IgD-negative memory B cell (primary cell): ENCODE measurements at regions not wholly inside any gene's neighbourhood (a gene's known extent, or its start where the extent isn't known, plus 50 kb on each side); places are given as distances from the start of the nearest gene placed in this dataset.

ENCODE experiments used
- H3K27ac Mint-ChIP-seq, 3 donors: one replicate each; pipeline ENCODE4 v1.8.0; 2020 to 2022; ENCODE audit warnings: mild to moderate bottlenecking in 3 of 3, mixed read lengths in 3 of 3, moderate library complexity in 1 of 3
- H3K27me3 Mint-ChIP-seq: one replicate; pipeline ENCODE4 v1.8.0; 2021; ENCODE audit warnings: mixed read lengths
- H3K36me3 Mint-ChIP-seq: one replicate; pipeline ENCODE4 v1.8.0; 2020; ENCODE audit warnings: mild to moderate bottlenecking, mixed read lengths
- H3K4me1 Mint-ChIP-seq, 3 donors: one replicate each; pipeline ENCODE4 v1.8.0; 2020 to 2022; ENCODE audit warnings: mixed read lengths in 3 of 3, mild to moderate bottlenecking in 1 of 3
- H3K4me3 Mint-ChIP-seq, 4 donors: one replicate each; pipeline ENCODE4 v1.8.0; 2020 to 2022; ENCODE audit warnings: mild to moderate bottlenecking in 4 of 4, mixed read lengths in 4 of 4, moderate library complexity in 3 of 4
- H3K9me3 Mint-ChIP-seq, 3 donors: one replicate each; pipeline ENCODE4 v1.8.0; 2020 to 2021; ENCODE audit warnings: mixed read lengths in 3 of 3, mild to moderate bottlenecking in 1 of 3

DNA sequence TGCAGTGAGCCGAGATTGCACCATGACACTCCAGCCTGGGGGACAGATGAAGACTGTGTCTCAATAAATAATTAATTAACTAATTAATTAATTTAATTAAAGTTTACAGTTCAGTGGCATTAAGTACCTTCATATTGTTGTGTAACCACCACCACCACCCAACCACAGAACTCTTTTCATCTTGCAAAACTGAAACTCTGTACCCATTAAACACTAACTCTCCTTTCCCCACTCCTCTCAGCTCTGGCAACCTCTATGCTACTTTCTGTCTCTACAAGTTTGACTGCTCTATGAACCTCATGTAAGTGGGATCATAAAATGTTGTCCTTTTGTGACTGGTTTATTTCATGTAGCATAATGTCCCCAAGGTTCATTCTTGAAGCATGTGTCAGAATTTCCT lies 259.3 kb upstream of the MDFIC2 start:
- H3K27ac Mint-ChIP-seq = no peak overlapping the region
- no peak overlapping the region for H3K4me3 Mint-ChIP-seq
- H3K36me3 Mint-ChIP-seq = no peaks in the 10 kb centered on the region
- no peaks in the 10 kb centered on the region for H3K9me3 Mint-ChIP-seq
- no peaks in the 10 kb centered on the region for H3K27me3 Mint-ChIP-seq
- no peaks in the 10 kb centered on the region for H3K4me1 Mint-ChIP-seq

DNA sequence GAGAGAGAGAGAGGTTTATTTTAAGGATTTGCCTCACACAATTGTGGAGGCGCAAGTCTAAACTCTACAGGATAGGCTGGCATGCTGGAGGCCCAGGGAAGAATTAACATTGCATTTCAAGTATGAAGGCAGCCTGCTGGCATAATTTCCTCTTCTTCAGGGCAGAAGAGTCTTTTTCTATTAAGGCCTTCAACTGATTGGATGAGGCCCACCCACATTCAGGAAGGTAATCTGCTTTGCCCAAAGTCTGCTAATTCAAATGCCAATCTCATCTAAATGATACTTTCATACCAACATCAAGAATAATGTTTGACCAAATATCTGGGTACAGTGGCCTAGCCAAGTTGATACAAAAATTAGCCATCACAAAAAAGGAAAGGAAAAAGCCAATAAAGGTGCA lies 258.1 kb upstream of the MDFIC2 start:
- Mint-ChIP-seq H3K27ac (no peak overlapping the region), H3K36me3 (no peaks in the 10 kb centered on the region), H3K4me3 (no peak overlapping the region), H3K27me3 (no peaks in the 10 kb centered on the region), H3K9me3 (no peaks in the 10 kb centered on the region), H3K4me1 (no peaks in the 10 kb centered on the region)

DNA sequence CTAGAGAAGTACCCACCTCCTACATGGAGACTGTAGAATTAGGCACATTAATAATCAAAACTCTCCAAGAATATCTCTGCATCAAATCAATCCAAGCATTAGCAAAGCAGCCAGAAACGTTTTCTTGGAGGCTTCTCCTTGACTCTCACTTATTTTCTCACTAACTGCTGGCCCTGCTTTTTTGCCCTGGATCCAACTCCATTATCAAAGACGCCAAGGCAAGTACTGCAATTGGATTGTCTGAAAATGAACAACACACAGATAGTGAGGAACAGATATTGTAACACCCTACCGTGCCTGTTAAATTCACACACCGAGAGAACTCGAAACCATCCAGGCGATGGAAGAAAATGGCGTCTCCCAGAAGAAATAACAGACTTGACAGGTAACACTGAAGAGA lies 256.2 kb upstream of the MDFIC2 start:
- Mint-ChIP-seq H3K4me1 (no peaks in the 10 kb centered on the region), H3K27me3 (no peaks in the 10 kb centered on the region), H3K4me3 (no peak overlapping the region), H3K36me3 (no peaks in the 10 kb centered on the region), H3K27ac (no peak overlapping the region), H3K9me3 (no peaks in the 10 kb centered on the region)

DNA sequence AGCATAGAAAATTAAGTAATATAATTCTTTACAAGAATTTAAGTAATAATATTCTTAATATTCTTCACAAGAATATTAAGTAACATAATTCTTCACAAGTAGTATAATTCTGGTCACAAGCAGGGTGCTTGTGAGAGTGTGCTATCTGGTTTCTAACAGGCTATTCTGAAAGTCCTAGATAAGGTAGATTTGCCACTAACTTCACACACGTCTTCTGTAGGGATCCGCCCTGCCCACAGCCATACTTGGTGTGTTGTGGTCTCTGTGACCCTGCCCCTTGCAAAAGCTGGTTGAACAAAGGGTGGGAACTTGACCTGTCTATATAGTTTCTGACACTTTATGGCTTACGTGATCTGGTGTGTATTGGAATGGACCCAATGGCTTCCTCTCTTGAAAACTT lies 253.4 kb upstream of the MDFIC2 start:
- Mint-ChIP-seq H3K36me3 (no peaks in the 10 kb centered on the region), H3K27ac (no peak overlapping the region), H3K4me1 (no peaks in the 10 kb centered on the region), H3K27me3 (peaks cover 4% of the 10 kb centered on the region), H3K9me3 (peaks cover 0 to 5% (median 0%) of the 10 kb centered on the region in 3 donors), H3K4me3 (no peak overlapping the region)

DNA sequence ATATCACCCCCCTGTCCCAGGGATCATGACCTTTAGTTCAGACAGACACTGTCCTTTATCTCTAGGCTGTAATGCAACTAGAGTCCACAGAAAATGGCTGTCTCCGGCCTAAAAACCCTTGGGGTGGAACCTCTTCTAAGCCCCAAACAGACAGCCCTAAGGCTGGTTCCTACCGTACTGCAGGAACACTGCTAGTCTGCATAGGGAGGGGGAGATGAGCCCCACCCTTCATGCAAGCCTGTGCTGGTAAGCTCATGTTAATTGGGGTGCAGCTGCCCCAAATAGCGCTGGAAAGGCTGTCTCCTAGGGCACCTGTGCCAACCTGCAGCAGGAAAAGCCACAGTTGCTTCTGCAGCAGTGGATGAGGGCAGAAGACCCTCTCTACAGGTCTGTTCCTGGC lies 252.1 kb upstream of the MDFIC2 start:
- no peaks in the 10 kb centered on the region for H3K4me1 Mint-ChIP-seq
- H3K27me3 Mint-ChIP-seq = peaks cover 4% of the 10 kb centered on the region
- H3K36me3 Mint-ChIP-seq = no peaks in the 10 kb centered on the region
- H3K27ac Mint-ChIP-seq = no peak overlapping the region
- H3K4me3 Mint-ChIP-seq = no peak overlapping the region
- H3K9me3 Mint-ChIP-seq = peaks cover 0 to 5% (median 0%) of the 10 kb centered on the region in 3 donors

DNA sequence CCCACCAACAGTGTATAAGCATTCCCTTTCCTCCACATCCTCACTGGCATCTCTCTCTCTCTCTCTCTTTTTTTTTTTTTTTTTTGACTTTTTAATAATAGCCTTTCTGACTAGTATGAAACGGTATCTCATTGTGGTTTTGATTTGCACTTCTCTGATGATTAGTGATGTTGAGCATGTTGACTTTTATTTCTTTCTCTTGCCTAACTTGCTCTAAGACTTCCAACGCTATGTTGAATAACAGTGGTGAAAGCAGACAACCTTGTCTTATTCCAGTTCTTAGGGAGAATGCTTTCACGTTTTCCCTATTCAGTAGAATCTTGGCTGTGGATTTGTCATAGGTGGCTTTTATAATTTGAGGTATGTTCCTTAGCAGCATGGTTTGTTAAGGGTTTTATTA lies 249.4 kb upstream of the MDFIC2 start:
- H3K4me3 Mint-ChIP-seq = no peak overlapping the region
- H3K27me3 Mint-ChIP-seq = peaks cover 4% of the 10 kb centered on the region
- no peaks in the 10 kb centered on the region for H3K4me1 Mint-ChIP-seq
- H3K36me3 Mint-ChIP-seq = no peaks in the 10 kb centered on the region
- peaks cover 0 to 5% (median 0%) of the 10 kb centered on the region in 3 donors for H3K9me3 Mint-ChIP-seq
- H3K27ac Mint-ChIP-seq = no peak overlapping the region

DNA sequence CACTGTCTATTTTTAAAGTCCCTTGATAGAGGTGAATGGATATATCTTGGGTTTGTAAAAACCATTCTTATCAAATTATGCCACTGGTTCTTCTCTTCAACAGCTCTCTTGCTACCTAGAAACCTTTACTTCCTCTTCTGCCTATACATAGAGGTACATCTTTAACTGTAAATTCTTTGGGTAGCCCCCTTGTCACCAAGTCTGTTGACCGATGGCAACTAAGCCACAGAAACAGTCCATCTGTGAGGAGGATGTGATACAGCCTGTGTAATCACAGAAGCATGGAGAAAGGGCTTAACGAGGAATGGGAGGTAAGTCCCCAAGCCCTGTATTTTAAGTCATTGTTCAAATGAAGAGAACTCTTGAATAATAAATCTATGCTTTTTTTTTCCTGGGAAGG lies 246.5 kb upstream of the MDFIC2 start:
- peaks cover 0 to 5% (median 0%) of the 10 kb centered on the region in 3 donors for H3K9me3 Mint-ChIP-seq
- no peak overlapping the region for H3K27ac Mint-ChIP-seq
- H3K27me3 Mint-ChIP-seq = peaks cover 4% of the 10 kb centered on the region
- H3K4me1 Mint-ChIP-seq = no peaks in the 10 kb centered on the region
- H3K36me3 Mint-ChIP-seq = no peaks in the 10 kb centered on the region
- H3K4me3 Mint-ChIP-seq = no peak overlapping the region

DNA sequence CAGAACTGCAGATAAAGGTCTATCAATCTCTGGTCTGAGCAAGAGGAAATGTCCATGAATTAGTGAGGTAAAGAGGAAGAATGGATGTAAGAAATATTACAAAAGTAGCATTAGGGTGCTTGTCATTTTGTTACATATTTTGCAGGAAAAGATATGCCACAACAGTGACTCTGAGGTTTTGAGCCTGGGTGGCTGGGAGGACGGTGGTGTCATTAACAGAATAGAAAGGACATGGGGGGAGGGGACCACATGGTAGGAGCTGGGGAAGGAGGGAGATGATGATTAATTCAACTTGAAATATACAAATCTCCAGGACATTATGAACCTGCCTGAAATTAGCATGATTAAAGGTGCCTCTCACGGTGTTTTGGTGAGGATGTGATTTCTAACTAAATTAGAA lies 245.5 kb upstream of the MDFIC2 start:
- Mint-ChIP-seq H3K27ac (no peak overlapping the region), H3K36me3 (no peaks in the 10 kb centered on the region), H3K9me3 (peaks cover 0 to 2% (median 0%) of the 10 kb centered on the region in 3 donors), H3K27me3 (peaks cover 4% of the 10 kb centered on the region), H3K4me3 (no peak overlapping the region), H3K4me1 (no peaks in the 10 kb centered on the region)

DNA sequence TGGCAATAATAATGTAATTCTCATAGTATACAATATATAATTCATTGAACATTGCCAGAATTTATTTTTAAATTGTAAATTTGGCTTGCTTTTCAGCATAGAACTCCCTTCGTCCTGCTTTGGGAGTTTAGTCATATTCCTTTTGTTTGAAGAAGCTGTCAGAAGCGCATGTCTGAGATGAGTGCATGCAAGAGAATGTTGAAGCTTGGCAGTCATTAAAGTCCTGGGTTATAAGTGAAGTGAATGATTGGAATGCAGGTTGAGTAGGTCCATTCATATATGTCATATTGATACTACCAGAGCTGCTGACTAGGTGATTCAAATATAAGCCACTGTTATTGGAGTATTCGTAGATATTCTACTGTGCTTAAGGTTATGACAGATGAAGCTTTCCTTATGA lies 243.6 kb upstream of the MDFIC2 start:
- H3K27ac Mint-ChIP-seq = no peak overlapping the region
- no peaks in the 10 kb centered on the region for H3K9me3 Mint-ChIP-seq
- no peak overlapping the region for H3K4me3 Mint-ChIP-seq
- H3K36me3 Mint-ChIP-seq = no peaks in the 10 kb centered on the region
- H3K4me1 Mint-ChIP-seq = peaks cover 0 to 1% (median 0%) of the 10 kb centered on the region in 3 donors
- peaks cover 2% of the 10 kb centered on the region for H3K27me3 Mint-ChIP-seq

DNA sequence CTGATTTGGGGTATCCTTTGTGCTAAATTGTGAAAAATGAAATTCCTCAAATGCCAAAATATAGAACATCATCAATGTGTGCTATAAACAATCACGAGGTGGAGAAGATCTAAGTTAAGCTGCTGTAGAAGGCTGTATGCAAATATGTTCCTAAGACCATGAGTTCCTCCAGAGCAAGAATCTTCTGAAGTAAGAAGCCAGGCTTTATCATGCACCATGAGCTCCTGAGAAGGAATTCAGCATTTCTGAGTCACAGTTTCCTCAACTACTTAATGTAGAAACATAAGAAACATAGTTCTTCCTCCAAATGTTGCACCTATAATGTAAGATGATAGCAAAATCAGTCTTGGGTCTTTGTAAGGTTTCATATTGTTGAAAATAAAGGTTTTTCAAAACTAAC lies 241.7 kb upstream of the MDFIC2 start:
- H3K4me1 Mint-ChIP-seq = peaks cover 0 to 1% (median 0%) of the 10 kb centered on the region in 3 donors
- H3K27me3 Mint-ChIP-seq = peaks cover 7% of the 10 kb centered on the region
- H3K4me3 Mint-ChIP-seq = no peak overlapping the region
- no peaks in the 10 kb centered on the region for H3K36me3 Mint-ChIP-seq
- no peak overlapping the region for H3K27ac Mint-ChIP-seq
- H3K9me3 Mint-ChIP-seq = no peaks in the 10 kb centered on the region

DNA sequence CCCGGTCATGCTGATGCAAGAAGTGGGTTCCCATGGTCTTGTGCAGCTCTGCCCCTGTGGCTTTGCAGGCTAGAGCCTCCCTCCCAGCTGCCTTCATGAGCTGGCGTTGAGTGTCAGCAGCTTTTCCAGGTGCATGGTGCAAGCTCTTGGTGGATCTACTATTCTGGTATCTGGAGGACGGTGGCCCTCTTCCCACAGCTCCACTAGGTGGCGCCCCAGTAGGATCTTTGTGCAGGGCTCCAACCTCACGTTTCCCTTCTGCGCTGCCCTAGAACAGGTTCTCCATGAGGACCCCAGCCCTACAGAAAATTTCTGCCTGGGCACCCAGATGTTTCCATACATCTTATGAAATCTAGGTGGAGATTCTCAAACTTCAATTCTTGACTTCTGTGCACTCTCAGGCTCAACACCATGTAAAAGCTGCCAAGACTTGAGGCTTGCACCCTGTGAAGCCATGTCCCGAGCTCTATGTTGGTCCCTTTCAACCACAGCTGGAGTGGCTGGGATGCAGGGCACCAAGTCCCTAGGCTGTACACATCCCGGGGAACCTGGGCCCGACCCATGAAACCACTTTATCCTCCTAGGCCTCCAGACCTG lies 238.4 kb upstream of the MDFIC2 start:
- Mint-ChIP-seq H3K9me3 (no peaks in the 10 kb centered on the region), H3K27ac (no peak overlapping the region), H3K27me3 (peaks cover 7% of the 10 kb centered on the region), H3K4me3 (no peak overlapping the region), H3K36me3 (no peaks in the 10 kb centered on the region), H3K4me1 (peaks cover 0 to 1% (median 0%) of the 10 kb centered on the region in 3 donors)

DNA sequence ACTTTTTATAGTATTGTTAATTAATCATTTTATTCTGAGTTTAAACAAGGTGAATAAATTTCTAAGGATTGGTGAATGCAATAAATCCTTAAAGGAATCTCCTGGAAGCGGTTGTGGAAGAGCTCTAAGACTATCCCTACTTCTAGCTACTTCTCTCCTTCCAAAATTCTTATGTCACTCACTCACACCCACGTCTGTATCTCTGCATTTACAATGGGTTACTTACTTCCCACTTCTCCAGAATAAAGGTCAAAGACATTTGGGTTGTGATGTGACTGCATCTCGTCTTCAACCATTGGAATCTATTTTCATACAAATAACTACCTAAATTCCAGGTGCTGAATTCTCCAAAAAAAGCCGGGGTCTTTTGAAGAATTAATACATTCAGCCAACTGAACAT lies 234.2 kb upstream of the MDFIC2 start:
- Mint-ChIP-seq H3K27ac (no peak overlapping the region), H3K27me3 (peaks cover 10% of the 10 kb centered on the region), H3K4me1 (no peaks in the 10 kb centered on the region), H3K4me3 (no peak overlapping the region), H3K36me3 (peaks cover 3% of the 10 kb centered on the region), H3K9me3 (no peaks in the 10 kb centered on the region)

DNA sequence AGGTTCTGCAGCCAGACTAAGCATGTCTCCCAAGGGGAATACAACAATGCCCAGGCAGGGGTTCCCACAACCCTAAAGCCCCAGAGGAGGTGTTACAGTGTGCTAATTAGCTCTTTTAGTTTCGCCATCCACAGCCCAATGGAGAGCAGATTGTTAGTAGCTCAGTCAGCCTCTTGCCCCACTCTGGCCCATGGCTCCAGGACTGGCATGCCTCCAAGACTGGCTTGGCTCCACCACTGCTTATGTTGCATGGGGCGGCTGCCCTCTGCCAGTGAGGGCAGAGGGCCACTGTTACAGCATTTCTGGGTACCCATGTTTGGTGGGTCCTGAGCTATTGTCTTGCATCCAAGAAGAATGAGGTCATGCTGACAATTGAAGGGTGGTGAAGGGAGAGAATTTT lies 231.1 kb upstream of the MDFIC2 start:
- Mint-ChIP-seq H3K4me3 (no peak overlapping the region), H3K4me1 (no peaks in the 10 kb centered on the region), H3K36me3 (peaks cover 3% of the 10 kb centered on the region), H3K9me3 (peaks cover 0 to under 1% (median 0%) of the 10 kb centered on the region in 3 donors), H3K27me3 (peaks cover 7% of the 10 kb centered on the region), H3K27ac (no peak overlapping the region)

DNA sequence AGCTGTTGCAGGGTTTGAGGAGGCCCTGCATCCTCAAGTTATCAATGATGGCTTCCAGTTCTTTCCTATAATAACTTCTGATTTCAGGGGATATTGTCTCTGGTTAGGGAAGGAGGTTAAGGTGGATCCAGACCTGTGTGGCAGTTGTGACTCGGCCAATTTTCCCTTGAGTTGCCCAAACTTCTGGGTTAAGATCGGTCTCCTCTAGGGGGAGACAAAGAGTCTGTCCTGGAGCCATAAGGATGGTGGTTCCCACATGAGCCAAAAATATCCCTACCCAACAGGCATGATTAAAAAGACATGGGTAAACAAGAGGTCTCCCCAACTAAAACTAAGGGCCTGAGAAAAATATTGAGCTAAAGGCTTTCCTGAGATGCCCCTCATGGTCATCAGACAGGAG lies 227.5 kb upstream of the MDFIC2 start:
- peaks cover 10% of the 10 kb centered on the region for H3K27me3 Mint-ChIP-seq
- no peak overlapping the region for H3K4me3 Mint-ChIP-seq
- peaks cover 0 to 3% (median 0%) of the 10 kb centered on the region in 3 donors for H3K9me3 Mint-ChIP-seq
- no peaks in the 10 kb centered on the region for H3K4me1 Mint-ChIP-seq
- no peak overlapping the region for H3K27ac Mint-ChIP-seq
- peaks cover 3% of the 10 kb centered on the region for H3K36me3 Mint-ChIP-seq

DNA sequence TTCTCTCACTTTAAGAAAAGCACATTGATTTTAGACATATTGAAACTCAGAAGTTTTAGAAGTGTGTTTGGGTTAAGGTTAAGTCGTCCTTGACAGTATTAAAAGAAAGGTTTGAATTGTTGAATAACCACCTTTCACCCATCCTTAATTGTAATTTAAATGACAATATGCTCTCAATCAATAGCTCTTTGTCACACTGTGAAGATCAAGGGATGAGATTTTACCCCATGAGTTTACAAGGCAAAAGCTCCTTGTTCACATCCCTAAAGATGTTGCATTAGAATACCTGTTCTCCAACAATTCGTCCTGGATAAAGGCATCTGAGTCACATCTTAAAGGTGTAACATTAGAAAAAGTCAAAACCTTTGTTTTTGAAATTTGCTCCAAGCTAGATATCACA lies 220.4 kb upstream of the MDFIC2 start:
- Mint-ChIP-seq H3K9me3 (no peaks in the 10 kb centered on the region), H3K36me3 (no peaks in the 10 kb centered on the region), H3K27ac (no peak overlapping the region), H3K4me1 (peaks cover 0 to 2% (median 0%) of the 10 kb centered on the region in 3 donors), H3K27me3 (peaks cover 3% of the 10 kb centered on the region), H3K4me3 (no peak overlapping the region)

DNA sequence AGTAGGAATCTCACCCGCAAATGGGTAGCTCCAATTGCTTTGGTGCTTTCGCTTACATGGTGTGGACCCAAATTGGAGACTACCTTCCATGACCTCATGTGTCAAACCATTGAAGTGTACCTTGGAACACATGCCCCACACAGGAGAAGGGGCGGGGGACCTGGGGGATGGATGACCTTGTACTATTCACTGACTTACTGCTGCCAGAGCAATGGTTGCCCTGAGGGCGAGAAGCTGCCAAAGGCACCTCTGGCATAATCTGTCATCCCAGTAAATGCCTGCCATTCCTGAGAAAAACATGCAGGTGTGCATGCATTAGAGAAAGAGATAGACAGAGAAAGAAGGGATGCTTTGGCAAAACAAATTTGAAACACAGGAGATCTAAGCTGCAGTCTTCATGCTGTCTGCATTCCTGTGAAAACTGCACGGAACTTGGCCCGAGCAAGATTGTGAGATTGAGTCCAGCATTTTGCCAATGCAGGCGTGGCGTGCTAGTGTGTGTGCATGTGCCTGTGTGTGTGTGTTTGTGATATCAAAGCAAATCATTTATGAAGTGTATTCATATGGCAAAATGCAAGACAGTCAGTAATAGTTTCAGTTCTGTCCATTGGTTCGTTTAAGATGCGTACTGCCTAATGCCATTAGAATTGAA lies 219.5 kb upstream of the MDFIC2 start:
- no peaks in the 10 kb centered on the region for H3K36me3 Mint-ChIP-seq
- H3K27me3 Mint-ChIP-seq = peaks cover 5% of the 10 kb centered on the region
- H3K4me3 Mint-ChIP-seq = no peak overlapping the region
- H3K9me3 Mint-ChIP-seq = no peaks in the 10 kb centered on the region
- peaks cover 0 to 2% (median 0%) of the 10 kb centered on the region in 3 donors for H3K4me1 Mint-ChIP-seq
- H3K27ac Mint-ChIP-seq = no peak overlapping the region
